Lower leg skin (tissue), 4 donors: ENCODE measurements at regions not wholly inside any gene's neighbourhood (a gene's known extent, or its start where the extent isn't known, plus 50 kb on each side); places are given as distances from the start of the nearest gene placed in this dataset.

Experiments used
- DNase-seq, 2 donors: peaks; one replicate each; pipeline ENCODE4 v3.0.0-alpha.2; 2019; ENCODE audit warnings: low spot score in 2 of 2
- H3K4me3 ChIP-seq: fragments of 200-600 bp; sonication (generic); 2 replicates; pipeline ENCODE4 v1.5.1; 2017; ENCODE audit warnings: mild to moderate bottlenecking, low read depth; ENCODE audit not compliant: poor library complexity, severe bottlenecking
- CTCF ChIP-seq, 3 donors: fragments of 450-650 bp; IDR thresholded peaks; one replicate each; pipeline ENCODE4 v1.5.1; 2016; ENCODE audit warnings: antibody characterized with exemption in 3 of 3, mild to moderate bottlenecking in 3 of 3, moderate library complexity in 2 of 3
- POLR2A ChIP-seq, 2 donors: fragments of 450-650 bp; IDR thresholded peaks; one replicate each; pipeline ENCODE4 v1.6.1; 2016 to 2017; ENCODE audit warnings: antibody characterized with exemption in 2 of 2, mild to moderate bottlenecking in 1 of 2, moderate library complexity in 1 of 2
- WGBS, 2 donors: methylation state at CpG; one replicate each; pipeline ENCODE4 v1.1.5; 2018; 5-methylcytosine and 5-hydroxymethylcytosine counted together
- intact Hi-C: fragments of 100-400 bp; cut with DNase I; formaldehyde crosslinking; loops from one replicate; pipeline ENCODE4 v1.15.0; 2023; ENCODE audit warnings: low total_unique reads

- DNase-seq = no peak
- intact Hi-C loops = no loop called here
- 79 to 81% methylated on average over 2 of the region's 2 CpGs for WGBS, 2 donors
- H3K4me3 ChIP-seq = no peak overlapping the region
- TF ChIP-seq POLR2A (IDR thresholded peaks at IDR 0.05) = no peak
- no peak for TF ChIP-seq CTCF (IDR thresholded peaks at IDR 0.05)
These were observed 120.4 kb downstream of the C9orf152 start for GRCh38 chr9:110087605-110088004.

GRCh38 chr9:110088099-110088498, 119.9 kb downstream of the C9orf152 start:
- DNase-seq = no peak
- no peak overlapping the region for H3K4me3 ChIP-seq
- intact Hi-C loops = no loop called here
- TF ChIP-seq POLR2A (IDR thresholded peaks at IDR 0.05) = no peak
- no peak for TF ChIP-seq CTCF (IDR thresholded peaks at IDR 0.05)

- WGBS, 2 donors = 56 to 62% methylated on average over 12 of the region's 12 CpGs
- TF ChIP-seq CTCF (IDR thresholded peaks at IDR 0.05) (no peak), POLR2A (IDR thresholded peaks at IDR 0.05) (no peak)
- intact Hi-C loops = no loop called here
- H3K4me3 ChIP-seq = no peak overlapping the region
- no peak for DNase-seq
These were observed 118.1 kb downstream of the C9orf152 start for GRCh38 chr9:110089681-110090370.

GRCh38 chr9:110092792-110093191, 115.2 kb downstream of the C9orf152 start:
- intact Hi-C loops = no loop called here
- TF ChIP-seq CTCF (IDR thresholded peaks at IDR 0.05) (no peak), POLR2A (IDR thresholded peaks at IDR 0.05) (no peak)
- WGBS, 2 donors = 87 to 91% methylated on average over 5 of the region's 5 CpGs

GRCh38 chr9:110093417-110093816, 114.5 kb downstream of the C9orf152 start:
- no peak overlapping the region for H3K4me3 ChIP-seq
- intact Hi-C loops = no loop called here
- WGBS, 2 donors = 90% methylated on average over 2 of the region's 2 CpGs

More at GRCh38 chr9:110092792-110093191, 115.2 kb downstream of the C9orf152 start:
- no peak for DNase-seq
- H3K4me3 ChIP-seq = no peak overlapping the region

More at GRCh38 chr9:110093417-110093816, 114.5 kb downstream of the C9orf152 start:
- TF ChIP-seq CTCF (IDR thresholded peaks at IDR 0.05) (no peak), POLR2A (IDR thresholded peaks at IDR 0.05) (no peak)
- no peak for DNase-seq
